ENCODE measurements at regions not wholly inside any gene's neighbourhood (a gene's known extent, or its start where the extent isn't known, plus 50 kb on each side); places are given as distances from the start of the nearest gene placed in this dataset.
"Not testable (repeated sequence)": the region's sequence is repeated elsewhere in the genome, so short reads cannot be mapped to it uniquely, and the experiment has no call there.

GRCh38 chr12:97984974-97985580 lies 522.5 kb downstream of the RMST start:
- DNase-seq (ENCODE audit: low spot score) = no peak

DNA sequence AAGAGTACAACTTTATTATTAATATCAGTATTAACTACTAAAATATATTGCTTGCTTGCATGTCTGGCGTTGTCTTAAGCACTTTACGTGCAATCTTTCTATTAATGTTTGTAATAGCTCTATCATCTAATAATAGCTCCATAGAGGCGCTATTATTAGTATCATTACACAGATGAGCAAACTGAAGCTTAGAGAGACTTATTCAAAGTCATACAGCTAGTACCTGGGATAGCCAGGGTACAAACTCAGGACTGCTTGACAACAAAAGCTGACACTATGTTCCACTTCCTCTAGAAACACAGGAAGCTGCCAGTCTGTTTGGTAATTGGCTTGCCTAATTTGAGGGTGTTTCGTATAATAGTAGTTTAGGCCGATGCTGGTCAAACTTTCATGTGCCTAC lies 523.2 kb downstream of the RMST start:
- no peak for DNase-seq (ENCODE audit: low spot score)

DNA sequence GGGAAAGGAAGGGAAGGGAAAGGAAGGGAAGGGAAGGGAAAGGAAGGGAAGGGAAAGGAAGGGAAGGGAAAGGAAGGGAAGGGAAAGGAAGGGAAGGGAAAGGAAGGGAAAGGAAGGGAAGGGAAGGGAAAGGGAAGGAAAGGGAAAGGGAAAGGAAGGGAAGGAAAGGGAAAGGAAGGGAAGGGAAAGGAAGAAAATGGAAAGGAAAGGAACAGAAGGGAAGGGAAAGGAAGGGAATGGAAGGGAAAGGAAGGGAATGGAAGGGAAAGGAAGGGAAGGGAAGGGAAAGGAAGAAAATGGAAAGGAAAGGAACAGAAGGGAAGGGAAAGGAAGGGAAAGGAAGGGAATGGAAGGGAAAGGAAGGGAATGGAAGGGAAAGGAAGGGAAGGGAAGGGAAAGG lies 526.0 kb downstream of the RMST start:
- not testable (repeated sequence) for DNase-seq (ENCODE audit: low spot score)

- DNase-seq (ENCODE audit: low spot score) = no peak
Observed at GRCh38 chr12:97989366-97989940, 525.9 kb upstream of the TMPO start.

DNA sequence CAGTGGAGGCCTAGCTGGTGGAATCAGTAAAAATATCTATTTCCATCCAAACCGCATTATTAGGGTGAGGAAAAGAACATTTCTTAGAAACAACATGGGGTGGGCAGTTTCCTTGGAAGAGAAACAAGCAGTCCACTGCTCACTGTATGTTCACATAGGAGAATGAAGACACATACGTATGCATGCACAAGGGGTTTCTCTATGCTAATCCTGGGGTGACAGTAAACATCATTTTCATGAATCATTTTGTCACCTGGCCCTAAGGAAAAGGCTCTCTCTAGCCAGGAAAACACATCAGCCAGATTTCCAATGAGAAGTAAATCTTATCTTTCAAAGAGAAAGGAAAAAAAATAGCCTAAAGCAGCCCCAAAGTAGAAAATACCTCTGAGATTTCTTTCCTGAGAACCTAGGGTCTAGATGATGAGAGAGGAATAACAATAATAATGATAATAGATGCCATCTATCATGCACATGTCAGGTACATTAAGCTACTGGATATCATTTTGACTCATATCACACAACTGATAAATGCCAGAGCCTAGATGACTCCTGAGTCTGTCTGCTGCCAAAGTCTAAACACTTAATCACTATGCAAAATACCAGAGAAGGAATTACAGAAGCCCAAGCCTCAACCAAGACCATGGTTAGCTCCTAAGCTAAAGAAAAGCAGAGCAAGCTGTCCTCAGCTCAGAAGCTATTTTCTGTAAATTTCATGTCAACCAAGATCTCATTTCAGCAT lies 520.5 kb upstream of the TMPO start:
- DNase-seq (ENCODE audit: low spot score) = no peak

DNA sequence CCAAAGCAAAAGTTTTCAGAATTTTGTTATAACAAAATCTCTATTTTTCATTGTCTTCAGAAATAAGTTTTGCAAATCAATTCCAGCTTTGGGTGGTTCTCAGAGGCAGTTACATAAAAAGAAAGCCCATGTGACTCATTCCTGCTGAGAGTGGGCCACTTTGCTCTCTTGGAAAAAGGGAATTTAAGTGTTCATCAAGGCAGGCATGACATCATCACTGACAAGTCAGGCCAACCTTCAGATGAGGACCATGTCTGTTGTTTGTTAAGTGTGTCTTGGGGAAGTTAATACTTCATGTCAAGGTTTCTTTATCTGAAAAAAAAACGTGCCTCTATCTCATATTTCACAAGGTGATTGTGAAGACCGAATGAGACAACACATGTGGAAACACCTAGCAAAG lies 519.8 kb upstream of the TMPO start:
- no peak for DNase-seq (ENCODE audit: low spot score)

GRCh38 chr12:98001430-98001829 lies 514.0 kb upstream of the TMPO start:
- DNase-seq (ENCODE audit: low spot score) = no peak

GRCh38 chr12:98002887-98003493 lies 512.4 kb upstream of the TMPO start:
- no peak for DNase-seq (ENCODE audit: low spot score)

DNA sequence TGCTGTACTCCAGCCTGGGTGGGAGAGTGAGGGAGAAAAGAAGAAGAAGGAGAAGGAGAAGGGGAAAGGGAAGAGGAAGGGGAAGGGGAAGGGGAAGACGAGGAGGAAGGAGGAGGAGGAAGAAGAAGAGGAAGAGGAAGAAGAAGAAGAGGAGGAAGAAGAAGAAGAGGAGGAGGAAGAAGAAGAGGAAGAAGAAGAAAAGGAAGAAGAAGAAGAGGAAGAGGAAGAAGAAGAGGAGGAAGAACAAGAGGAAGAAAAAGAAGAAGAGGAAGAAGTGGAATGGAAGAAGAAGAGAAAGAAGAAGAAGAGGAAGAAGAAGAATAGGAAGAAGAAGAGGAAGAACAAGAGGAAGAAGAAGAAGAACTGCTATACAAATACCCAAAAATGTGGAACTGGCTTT lies 507.4 kb upstream of the TMPO start:
- no peak for DNase-seq (ENCODE audit: low spot score)

- DNase-seq (ENCODE audit: low spot score) = no peak
Observed at GRCh38 chr12:98013560-98013959, 501.8 kb upstream of the TMPO start.

DNA sequence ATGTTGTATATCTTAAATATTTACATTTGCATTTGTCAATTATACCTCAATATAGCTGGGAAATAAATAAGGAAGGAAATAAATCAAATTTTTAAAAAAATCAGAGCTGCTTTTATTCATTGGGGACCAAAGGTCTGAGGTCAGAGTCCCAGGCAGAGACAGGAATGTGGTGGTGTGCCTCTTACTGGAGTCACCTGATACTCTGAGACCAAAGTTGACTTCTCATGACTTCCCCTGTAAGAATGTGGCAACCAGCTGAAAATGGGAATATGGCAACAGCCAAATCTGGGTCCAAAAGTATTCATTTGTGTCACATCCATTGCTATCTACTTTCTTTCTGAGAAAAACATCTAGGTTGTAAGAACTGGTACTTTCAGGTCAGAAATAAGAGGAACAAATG lies 496.6 kb upstream of the TMPO start:
- no peak for DNase-seq (ENCODE audit: low spot score)

DNA sequence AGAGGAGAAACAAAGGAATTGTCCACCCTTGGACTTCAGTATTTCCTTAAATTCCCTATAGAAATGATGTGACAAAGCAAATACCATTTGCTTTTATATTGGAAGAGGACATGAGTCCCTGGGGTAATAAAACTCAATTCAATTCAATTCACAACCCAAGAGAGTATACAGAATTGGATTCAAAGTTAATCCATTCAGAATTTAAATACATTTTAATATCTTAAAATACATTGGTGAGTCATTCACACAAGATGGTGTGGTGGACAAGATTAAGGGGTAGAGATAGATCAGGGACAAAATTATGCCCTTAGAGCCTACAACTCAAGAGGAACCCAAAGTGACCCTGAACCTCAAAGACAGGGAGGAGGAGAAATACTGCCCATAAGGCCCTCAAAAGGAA lies 495.0 kb upstream of the TMPO start:
- no peak for DNase-seq (ENCODE audit: low spot score)

- DNase-seq (ENCODE audit: low spot score) = no peak
Observed at GRCh38 chr12:98022961-98023360, 492.4 kb upstream of the TMPO start.

- no peak for DNase-seq (ENCODE audit: low spot score)
Observed at GRCh38 chr12:98037401-98038140, 477.8 kb upstream of the TMPO start.

- no peak for DNase-seq (ENCODE audit: low spot score)
Observed at GRCh38 chr12:98042668-98043067, 472.7 kb upstream of the TMPO start.

GRCh38 chr12:98045395-98045794 lies 470.0 kb upstream of the TMPO start:
- DNase-seq (ENCODE audit: low spot score) = no peak

- DNase-seq (ENCODE audit: low spot score) = no peak
Observed at GRCh38 chr12:98048326-98048725, 467.1 kb upstream of the TMPO start.

DNA sequence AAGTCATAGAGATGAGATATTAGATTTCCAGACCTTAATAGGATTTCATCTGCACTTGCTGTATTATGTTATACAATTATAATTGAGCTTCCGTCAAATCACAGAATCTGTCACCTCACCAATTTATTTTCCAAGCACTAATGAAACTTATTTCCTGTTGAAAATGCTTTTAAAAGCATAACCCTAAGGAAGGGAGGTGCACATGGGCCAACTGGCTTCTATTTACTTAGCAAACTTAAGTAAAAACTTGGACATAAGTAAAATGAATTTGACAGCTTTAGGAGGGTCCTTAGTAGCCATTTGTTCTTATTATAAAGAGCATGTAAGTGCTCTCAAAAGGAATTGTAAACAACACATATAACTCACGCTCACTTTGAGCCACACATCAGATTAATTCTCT lies 462.2 kb upstream of the TMPO start:
- no peak for DNase-seq (ENCODE audit: low spot score)

- no peak for DNase-seq (ENCODE audit: low spot score)
Observed at GRCh38 chr12:98057701-98058100, 457.7 kb upstream of the TMPO start.

DNA sequence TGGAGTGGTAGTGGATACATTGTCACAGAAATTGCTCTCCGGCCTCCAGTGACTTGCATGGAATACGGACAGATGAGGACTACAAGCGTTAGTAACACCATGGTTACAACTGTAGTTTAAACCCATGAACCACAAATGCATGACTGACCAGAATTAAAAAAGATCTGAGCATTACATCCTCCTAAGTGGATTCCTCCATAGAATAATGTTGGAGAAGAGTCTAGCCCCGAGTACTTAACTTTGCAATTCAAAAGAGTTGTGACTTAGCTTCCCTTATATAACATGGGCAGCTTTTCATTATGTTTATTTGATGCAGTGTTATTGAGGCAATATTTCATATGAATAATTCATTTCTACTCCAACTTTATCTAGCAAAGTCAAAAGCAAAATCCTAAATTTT lies 457.2 kb upstream of the TMPO start:
- no peak for DNase-seq (ENCODE audit: low spot score)

DNA sequence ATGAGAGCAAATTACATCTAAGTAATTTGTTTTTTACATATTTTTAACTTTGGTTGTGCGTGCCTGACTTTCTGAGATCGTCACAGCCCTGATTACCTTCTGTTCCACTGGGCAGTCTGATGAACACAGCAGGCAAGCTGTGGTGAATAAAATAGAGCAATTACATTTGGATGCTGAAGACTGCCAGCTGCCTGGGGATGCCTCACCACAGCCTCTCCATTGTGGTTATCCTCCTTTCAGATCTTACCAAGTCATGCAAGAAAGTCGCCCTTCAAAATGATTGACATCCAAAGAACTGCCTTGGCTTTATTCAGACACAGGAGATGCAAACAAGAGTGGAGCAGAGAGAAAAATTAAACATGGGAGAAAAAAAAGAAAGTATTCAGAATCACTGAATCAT lies 456.6 kb upstream of the TMPO start:
- no peak for DNase-seq (ENCODE audit: low spot score)

DNA sequence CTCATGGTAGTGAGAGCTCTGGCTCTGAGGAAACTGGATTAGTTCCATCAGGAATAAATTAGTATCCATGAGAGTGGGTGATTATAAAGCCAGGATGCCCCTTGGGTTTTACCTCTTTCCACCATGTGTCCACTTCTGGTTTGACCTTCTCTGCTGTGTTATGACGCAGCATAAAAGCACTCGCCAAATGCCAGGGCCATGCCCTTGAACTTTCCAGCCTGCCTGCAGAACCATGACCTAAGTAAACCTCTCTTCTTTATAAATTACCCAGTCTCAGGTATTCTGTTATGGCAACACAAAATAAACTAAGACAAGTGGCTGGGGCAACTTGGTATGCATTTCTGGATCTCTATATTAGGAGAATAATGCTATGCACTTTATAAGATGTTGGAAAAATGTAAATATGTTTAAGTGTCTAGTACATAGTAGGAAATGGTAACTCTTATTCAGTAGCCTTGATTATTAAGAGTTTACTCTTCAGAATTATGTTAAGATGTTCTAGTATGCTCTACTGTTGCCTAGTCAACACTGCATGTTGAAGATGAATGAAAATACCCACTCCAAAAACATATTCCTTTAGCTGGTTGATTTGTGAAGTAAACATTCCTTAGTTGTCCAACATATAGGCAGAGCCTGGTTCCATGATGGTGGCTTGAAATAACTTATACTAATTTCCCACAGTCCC lies 455.6 kb upstream of the TMPO start:
- DNase-seq (ENCODE audit: low spot score) = no peak

Data from CD4-positive, alpha-beta T cell treated with Interleukin-6 at 100 ng/mL for 8 hours (primary cell).